ENCODE measurements at regions not wholly inside any gene's neighbourhood (a gene's known extent, or its start where the extent isn't known, plus 50 kb on each side); places are given as distances from the start of the nearest gene placed in this dataset.

- Histone ChIP-seq H3K4me3 (no peak overlapping the region), H3K27ac (no peak overlapping the region), H3K36me3 (no peaks in the 10 kb centered on the region), H3K27me3 (no peaks in the 10 kb centered on the region), H3K9me3 (no peaks in the 10 kb centered on the region), H3K4me1 (no peaks in the 10 kb centered on the region)
- DNase-seq (ENCODE audit: low spot score in 2 of 2): no peak
- TF ChIP-seq POLR2A (IDR thresholded peaks at IDR 0.05) (no peak), POLR2AphosphoS5 (IDR thresholded peaks at IDR 0.05) (no peak), CTCF (IDR thresholded peaks at IDR 0.05) (no peak), EP300 (IDR thresholded peaks at IDR 0.05) (no peak)
- WGBS: 96% methylated on average over 5 of the region's 5 CpGs
Observed at GRCh38 chr3:151562891-151563290, 102.0 kb upstream of the IGSF10 start.

- Histone ChIP-seq H3K4me1 (no peaks in the 10 kb centered on the region), H3K4me3 (no peak overlapping the region), H3K27me3 (no peaks in the 10 kb centered on the region), H3K9me3 (no peaks in the 10 kb centered on the region), H3K27ac (no peak overlapping the region), H3K36me3 (no peaks in the 10 kb centered on the region)
- WGBS: 74% methylated on average over 3 of the region's 3 CpGs
- no peak for DNase-seq (ENCODE audit: low spot score in 2 of 2)
- no peak for TF ChIP-seq EP300 (IDR thresholded peaks at IDR 0.05)
- no peak for TF ChIP-seq CTCF (IDR thresholded peaks at IDR 0.05)
- TF ChIP-seq POLR2AphosphoS5 (IDR thresholded peaks at IDR 0.05): no peak
- TF ChIP-seq POLR2A (IDR thresholded peaks at IDR 0.05): no peak
Observed at GRCh38 chr3:151561878-151562277, 101.0 kb upstream of the IGSF10 start.

- WGBS: 34% methylated on average over 2 of the region's 2 CpGs
- Histone ChIP-seq H3K27ac (no peak overlapping the region), H3K4me1 (no peaks in the 10 kb centered on the region), H3K9me3 (no peaks in the 10 kb centered on the region), H3K27me3 (no peaks in the 10 kb centered on the region), H3K4me3 (no peak overlapping the region), H3K36me3 (no peaks in the 10 kb centered on the region)
- DNase-seq (ENCODE audit: low spot score in 2 of 2): no peak
- no peak for TF ChIP-seq CTCF (IDR thresholded peaks at IDR 0.05)
- no peak for TF ChIP-seq POLR2AphosphoS5 (IDR thresholded peaks at IDR 0.05)
- TF ChIP-seq EP300 (IDR thresholded peaks at IDR 0.05): no peak
- TF ChIP-seq POLR2A (IDR thresholded peaks at IDR 0.05): no peak
Observed at GRCh38 chr3:151560738-151561137, 99.9 kb upstream of the IGSF10 start.

- Histone ChIP-seq H3K4me1 (no peaks in the 10 kb centered on the region), H3K4me3 (no peak overlapping the region), H3K9me3 (no peaks in the 10 kb centered on the region), H3K36me3 (no peaks in the 10 kb centered on the region), H3K27me3 (no peaks in the 10 kb centered on the region), H3K27ac (no peak overlapping the region)
- DNase-seq (ENCODE audit: low spot score in 2 of 2): no peak
- TF ChIP-seq POLR2AphosphoS5 (IDR thresholded peaks at IDR 0.05) (no peak), EP300 (IDR thresholded peaks at IDR 0.05) (no peak), CTCF (IDR thresholded peaks at IDR 0.05) (no peak), POLR2A (IDR thresholded peaks at IDR 0.05) (no peak)
- WGBS: 78% methylated on average over 5 of the region's 5 CpGs
Observed at GRCh38 chr3:151559736-151560135, 98.9 kb upstream of the IGSF10 start.

- no peak for DNase-seq (ENCODE audit: low spot score in 2 of 2)
- TF ChIP-seq POLR2A (IDR thresholded peaks at IDR 0.05): no peak
- TF ChIP-seq CTCF (IDR thresholded peaks at IDR 0.05): no peak
- TF ChIP-seq POLR2AphosphoS5 (IDR thresholded peaks at IDR 0.05): no peak
- TF ChIP-seq EP300 (IDR thresholded peaks at IDR 0.05): no peak
Observed at GRCh38 chr3:151558661-151559060, 97.8 kb upstream of the IGSF10 start.

More at GRCh38 chr3:151558661-151559060, 97.8 kb upstream of the IGSF10 start:
- no peaks in the 10 kb centered on the region for H3K4me1 ChIP-seq
- no peaks in the 10 kb centered on the region for H3K27me3 ChIP-seq
- H3K9me3 ChIP-seq: no peaks in the 10 kb centered on the region
- no peaks in the 10 kb centered on the region for H3K36me3 ChIP-seq
- no peak overlapping the region for H3K4me3 ChIP-seq
- H3K27ac ChIP-seq: no peak overlapping the region

Measured in suprapubic skin (tissue), 4 donors.